Neural progenitor cell (in vitro differentiated cells): ENCODE measurements at regions not wholly inside any gene's neighbourhood (a gene's known extent, or its start where the extent isn't known, plus 50 kb on each side); places are given as distances from the start of the nearest gene placed in this dataset.

ENCODE experiments used
- DNase-seq: peaks from one replicate; pipeline ENCODE4 v3.0.0-alpha.2; 2016; ENCODE audit warnings: low spot score
- H2AFZ ChIP-seq: fragments of 200-600 bp; sonication (generic); replicated peaks from 2 replicates; pipeline ENCODE4 v1.6.1; 2016; ENCODE audit warnings: antibody characterized with exemption
- H3F3A ChIP-seq: fragments of 200-600 bp; sonication (generic); 2 replicates; pipeline ENCODE4 v1.6.1; 2016; ENCODE audit warnings: antibody characterized with exemption, low read depth
- H3K27ac ChIP-seq: fragments of 200-600 bp; sonication (generic); 2 replicates; pipeline ENCODE4 v1.5.1; 2016; ENCODE audit warnings: mild to moderate bottlenecking
- H3K27me3 ChIP-seq: fragments of 200-600 bp; sonication (generic); 2 replicates; pipeline ENCODE4 v1.6.1; 2016; ENCODE audit warnings: mild to moderate bottlenecking, moderate library complexity
- H3K36me3 ChIP-seq: fragments of 200-600 bp; sonication (generic); 2 replicates; pipeline ENCODE4 v1.5.1; 2016
- H3K4me1 ChIP-seq: fragments of 200-600 bp; sonication (generic); 2 replicates; pipeline ENCODE4 v1.6.1; 2016; ENCODE audit warnings: mixed run types
- H3K4me2 ChIP-seq: fragments of 200-600 bp; sonication (generic); 2 replicates; pipeline ENCODE4 v1.6.1; 2016
- H3K4me3 ChIP-seq: fragments of 200-600 bp; sonication (generic); 2 replicates; pipeline ENCODE4 v1.5.1; 2016
- H3K79me2 ChIP-seq: fragments of 200-600 bp; sonication (generic); 2 replicates; pipeline ENCODE4 v1.6.1; 2016; ENCODE audit warnings: low read depth
- H3K9ac ChIP-seq: fragments of 200-600 bp; sonication (generic); 2 replicates; pipeline ENCODE4 v1.6.1; 2016
- H3K9me3 ChIP-seq: fragments of 200-600 bp; sonication (generic); 2 replicates; pipeline ENCODE4 v1.5.1; 2016; ENCODE audit warnings: low read depth
- H4K20me1 ChIP-seq: fragments of 200-600 bp; sonication (generic); 2 replicates; pipeline ENCODE4 v1.6.1; 2016; ENCODE audit warnings: low read depth
- H3K27ac Mint-ChIP-seq: 3 replicates; pipeline ENCODE4 v1.8.0; 2021; ENCODE audit warnings: mixed read lengths
- H3K27me3 Mint-ChIP-seq: 2 replicates; pipeline ENCODE4 v1.8.0; 2022; ENCODE audit warnings: low read depth, mild to moderate bottlenecking, inconsistent platforms, moderate library complexity, mixed read lengths; ENCODE audit not compliant: insufficient read depth
- H3K36me3 Mint-ChIP-seq: 3 replicates; pipeline ENCODE4 v1.8.0; 2021; ENCODE audit warnings: mixed read lengths
- H3K4me1 Mint-ChIP-seq: 3 replicates; pipeline ENCODE4 v1.8.0; 2021; ENCODE audit warnings: mixed read lengths
- H3K4me3 Mint-ChIP-seq: 3 replicates; pipeline ENCODE4 v1.8.0; 2021; ENCODE audit warnings: mild to moderate bottlenecking, moderate library complexity, mixed read lengths
- H3K9me3 Mint-ChIP-seq: 3 replicates; pipeline ENCODE4 v1.8.0; 2020; ENCODE audit warnings: mixed read lengths
- CTCF ChIP-seq: fragments of 200-600 bp; sonication (generic); IDR thresholded peaks from 2 replicates; pipeline ENCODE4 v1.5.1; 2017; ENCODE audit warnings: antibody characterized with exemption, mild to moderate bottlenecking
- EZH2 ChIP-seq: fragments of 200-600 bp; sonication (generic); IDR thresholded peaks from 2 replicates; pipeline ENCODE4 v1.6.1; 2017; ENCODE audit warnings: antibody characterized with exemption, mild to moderate bottlenecking, moderate library complexity
- EZH2phosphoT487 ChIP-seq: fragments of 200-600 bp; sonication (generic); IDR thresholded peaks from 2 replicates; pipeline ENCODE4 v1.6.1; 2017; ENCODE audit warnings: antibody characterized with exemption

DNA sequence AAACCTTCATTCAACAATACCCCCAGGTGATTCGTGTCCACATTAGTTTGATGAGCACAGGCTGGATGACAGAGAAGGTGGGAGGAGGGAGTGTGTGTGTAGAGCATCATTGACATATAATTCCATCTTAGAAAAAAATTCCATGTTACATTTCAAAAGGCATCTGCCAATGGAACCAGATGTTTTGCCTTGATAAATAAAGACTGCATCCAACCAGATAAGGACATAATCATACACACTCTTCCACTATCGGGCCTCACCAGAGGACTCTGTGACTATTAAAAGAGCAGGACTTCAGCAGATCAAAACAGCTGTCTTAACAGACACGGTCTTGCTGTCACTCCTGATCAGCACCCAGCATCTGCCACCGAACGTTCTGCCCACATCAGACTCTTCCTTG, 96.4 kb upstream of the SPIN1 start:
- no peaks in the 10 kb centered on the region for H3K9me3 Mint-ChIP-seq
- no peaks in the 10 kb centered on the region for H3K36me3 Mint-ChIP-seq

GRCh38 chr9:88291056-88291455, 97.2 kb upstream of the SPIN1 start:
- Mint-ChIP-seq H3K36me3 (no peaks in the 10 kb centered on the region), H3K27ac (no peak overlapping the region), H3K9me3 (no peaks in the 10 kb centered on the region), H3K4me3 (no peak overlapping the region), H3K4me1 (no peaks in the 10 kb centered on the region), H3K27me3 (peaks cover 3% of the 10 kb centered on the region)
- Histone ChIP-seq H3K4me1 (no peaks in the 10 kb centered on the region), H3F3A (no peaks in the 10 kb centered on the region), H4K20me1 (no peaks in the 10 kb centered on the region), H3K9ac (no peak overlapping the region), H3K27ac (no peak overlapping the region), H3K4me2 (no peak overlapping the region), H3K36me3 (no peaks in the 10 kb centered on the region), H3K79me2 (no peaks in the 10 kb centered on the region), H3K4me3 (no peak overlapping the region), H3K27me3 (no peaks in the 10 kb centered on the region), H2AFZ (no peak overlapping the region), H3K9me3 (no peaks in the 10 kb centered on the region)
- no peak for DNase-seq
- TF ChIP-seq EZH2 = no peak
- no peak for TF ChIP-seq EZH2phosphoT487
- no peak for TF ChIP-seq CTCF

More for the DNA sequence above, 96.4 kb upstream of the SPIN1 start:
- Histone ChIP-seq H4K20me1 (no peaks in the 10 kb centered on the region), H3K9ac (no peak overlapping the region), H2AFZ (no peak overlapping the region), H3K27me3 (no peaks in the 10 kb centered on the region), H3K4me3 (no peak overlapping the region), H3K9me3 (no peaks in the 10 kb centered on the region), H3F3A (no peaks in the 10 kb centered on the region), H3K36me3 (no peaks in the 10 kb centered on the region), H3K27ac (no peak overlapping the region), H3K4me1 (no peaks in the 10 kb centered on the region), H3K79me2 (no peaks in the 10 kb centered on the region), H3K4me2 (no peak overlapping the region)
- no peak for DNase-seq
- peaks cover 3% of the 10 kb centered on the region for H3K27me3 Mint-ChIP-seq
- H3K27ac Mint-ChIP-seq = no peak overlapping the region
- no peak overlapping the region for H3K4me3 Mint-ChIP-seq
- TF ChIP-seq CTCF (no peak), EZH2phosphoT487 (no peak), EZH2 (no peak)
- H3K4me1 Mint-ChIP-seq = no peaks in the 10 kb centered on the region

- Mint-ChIP-seq H3K27ac (no peak overlapping the region), H3K4me3 (no peak overlapping the region), H3K36me3 (no peaks in the 10 kb centered on the region)
Observed at GRCh38 chr9:88289532-88289931, 98.7 kb upstream of the SPIN1 start.

More at GRCh38 chr9:88289532-88289931, 98.7 kb upstream of the SPIN1 start:
- no peak for TF ChIP-seq EZH2phosphoT487
- TF ChIP-seq EZH2 = no peak
- no peak for TF ChIP-seq CTCF
- no peaks in the 10 kb centered on the region for H4K20me1 ChIP-seq
- H3K9me3 ChIP-seq = no peaks in the 10 kb centered on the region
- H3K4me1 ChIP-seq = no peaks in the 10 kb centered on the region
- no peak for DNase-seq
- no peaks in the 10 kb centered on the region for H3K27me3 ChIP-seq
- no peak overlapping the region for H3K4me2 ChIP-seq
- H3K79me2 ChIP-seq = no peaks in the 10 kb centered on the region
- no peak overlapping the region for H3K4me3 ChIP-seq
- peaks cover 3% of the 10 kb centered on the region for H3K27me3 Mint-ChIP-seq
- H3F3A ChIP-seq = no peaks in the 10 kb centered on the region
- H3K9ac ChIP-seq = no peak overlapping the region
- no peaks in the 10 kb centered on the region for H3K4me1 Mint-ChIP-seq
- no peaks in the 10 kb centered on the region for H3K36me3 ChIP-seq
- H3K9me3 Mint-ChIP-seq = peaks cover 7% of the 10 kb centered on the region
- no peak overlapping the region for H2AFZ ChIP-seq
- H3K27ac ChIP-seq = no peak overlapping the region
